Breast epithelium (tissue), 3 donors: ENCODE measurements at regions not wholly inside any gene's neighbourhood (a gene's known extent, or its start where the extent isn't known, plus 50 kb on each side); places are given as distances from the start of the nearest gene placed in this dataset.

Source experiments
- CTCF ChIP-seq, 3 donors: fragments of 450-650 bp; IDR thresholded peaks; one replicate each; pipeline ENCODE4 v1.5.1; 2016 to 2017; ENCODE audit warnings: antibody characterized with exemption in 3 of 3, mild to moderate bottlenecking in 3 of 3, moderate library complexity in 3 of 3
- POLR2AphosphoS5 ChIP-seq, 3 donors: sonication (generic); formaldehyde crosslinking; IDR thresholded peaks; one replicate each; pipeline ENCODE4 v1.6.1; 2017; ENCODE audit warnings: antibody characterized with exemption in 3 of 3

- TF ChIP-seq CTCF (IDR thresholded peaks at IDR 0.05): no peak
- TF ChIP-seq POLR2AphosphoS5 (IDR thresholded peaks at IDR 0.05): no peak
These were observed 370.6 kb downstream of the PTPRC start for GRCh38 chr1:199009447-199009846.
